ENCODE measurements at regions not wholly inside any gene's neighbourhood (a gene's known extent, or its start where the extent isn't known, plus 50 kb on each side); places are given as distances from the start of the nearest gene placed in this dataset.

DNA sequence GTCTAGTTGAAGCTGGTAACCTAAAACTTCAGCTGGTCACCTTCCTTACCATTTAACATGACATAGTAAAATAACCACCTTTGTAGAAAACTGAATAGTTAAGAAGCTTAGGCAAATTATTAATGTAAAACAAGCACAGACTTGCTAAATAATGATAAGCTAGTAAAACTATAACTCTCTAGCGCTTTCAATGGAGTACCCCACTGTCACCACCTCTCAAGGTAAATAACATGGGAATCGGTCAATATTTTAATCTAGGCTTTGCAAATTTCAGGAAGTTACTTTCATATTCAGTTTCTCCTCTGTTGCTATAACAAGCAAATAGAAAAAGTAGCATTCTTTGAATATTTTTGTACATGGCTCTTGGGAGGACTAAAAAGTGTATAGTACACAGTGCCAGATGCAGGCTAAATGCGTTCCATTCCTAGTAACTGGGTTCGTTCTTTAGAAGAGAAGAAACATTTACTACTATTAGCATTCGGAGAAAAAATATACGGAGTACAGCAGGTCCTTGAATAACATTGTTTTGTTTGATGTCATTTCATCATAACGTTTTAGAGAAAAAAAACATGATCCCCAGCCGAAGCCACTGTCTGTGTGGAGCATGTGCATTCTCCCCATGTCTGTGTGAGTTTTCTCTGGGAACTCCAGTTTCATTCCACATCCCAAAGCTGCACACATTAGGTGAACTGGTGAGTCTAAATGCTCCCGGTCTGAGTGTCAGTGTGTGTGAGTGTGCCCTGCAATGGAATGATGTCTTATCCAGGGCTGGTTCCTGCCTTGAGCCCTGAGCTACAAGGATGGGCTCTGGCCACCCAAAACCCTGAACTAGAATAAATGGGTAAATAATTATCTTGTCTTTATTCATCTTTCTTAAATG, 52.5 kb downstream of the EPRS1 start:
- POLR2A ChIA-PET (ENCODE audit: unreplicated experiment), result interaction anchor here (0.6 kb wide), 1 partner anchor 38 kb away, joined by 3 read pairs; no protein-coding TSS in a partner anchor
- H3K36me3 ChIP-seq (ENCODE audit: low read depth), result peaks cover 28% of the 10 kb centered on the region

GRCh38 chr1:219991919-219992318, 54.4 kb downstream of the EPRS1 start:
- H3K4me2 ChIP-seq, result no peak overlapping the region
- intact Hi-C loops (cut with micrococcal nuclease; ENCODE audit: unreplicated experiment), result loop anchor here (1.0 kb wide), 1 partner anchor 784 kb away; no protein-coding TSS in a partner anchor
- no TSS peak for BruUV-seq (replicated peaks)
- no peak overlapping the region for H3K4me3 ChIP-seq
- no peaks in the 10 kb centered on the region for H3K4me1 ChIP-seq (replicated peaks; ENCODE audit: insufficient read depth)
- no peaks in the 10 kb centered on the region for H3K9me3 ChIP-seq (ENCODE audit: insufficient read depth, low read depth)
- H3K27me3 ChIP-seq (ENCODE audit: insufficient read depth, low read depth), result no peaks in the 10 kb centered on the region
- H3K9me2 ChIP-seq (ENCODE audit: insufficient read depth), result no peaks in the 10 kb centered on the region
- ChIA-PET POLR2A (ENCODE audit: unreplicated experiment) (interaction anchor here (0.6 kb wide), 1 partner anchor 131 kb away, joined by 5 read pairs; no protein-coding TSS in a partner anchor), CTCF (no interaction called here)
- peaks cover 32% of the 10 kb centered on the region for H3K36me3 ChIP-seq (ENCODE audit: low read depth)
- peaks cover 26% of the 10 kb centered on the region; the same call in 1 of the 2 replicates for H4K20me1 ChIP-seq (ENCODE audit: insufficient read depth)
- no peak overlapping the region for H3K27ac ChIP-seq
- no peak overlapping the region for H2AFZ ChIP-seq
- TF ChIP-seq EZH2 (IDR thresholded peaks at IDR 0.05; ENCODE audit: low read depth) (no peak), CTCF (conservative IDR thresholded peaks at IDR 0.05) (no peak)
- H3F3A ChIP-seq (ENCODE audit: insufficient read depth, low read depth), result peaks cover 13% of the 10 kb centered on the region
- DNase-seq, result no peak
- H3K79me2 ChIP-seq (ENCODE audit: low read depth), result no peaks in the 10 kb centered on the region

More for the DNA sequence above, 52.5 kb downstream of the EPRS1 start:
- Histone ChIP-seq H4K20me1 (ENCODE audit: insufficient read depth) (peaks cover 23% of the 10 kb centered on the region; the same call in 1 of the 2 replicates), H3K79me2 (ENCODE audit: low read depth) (no peaks in the 10 kb centered on the region), H3K27me3 (ENCODE audit: insufficient read depth, low read depth) (no peaks in the 10 kb centered on the region), H2AFZ (no peak overlapping the region), H3K4me1 (replicated peaks; ENCODE audit: insufficient read depth) (no peaks in the 10 kb centered on the region), H3K9me2 (ENCODE audit: insufficient read depth) (no peaks in the 10 kb centered on the region), H3K4me3 (no peak overlapping the region), H3F3A (ENCODE audit: insufficient read depth, low read depth) (peaks cover 13% of the 10 kb centered on the region), H3K4me2 (no peak overlapping the region), H3K27ac (no peak overlapping the region), H3K9me3 (ENCODE audit: insufficient read depth, low read depth) (no peaks in the 10 kb centered on the region)
- TF ChIP-seq EZH2 (IDR thresholded peaks at IDR 0.05; ENCODE audit: low read depth) (no peak), CTCF (conservative IDR thresholded peaks at IDR 0.05) (no peak)
- CTCF ChIA-PET, result no interaction called here
- intact Hi-C loops (cut with micrococcal nuclease; ENCODE audit: unreplicated experiment), result no loop called here
- no TSS peak for BruUV-seq (replicated peaks)
- DNase-seq, result no peak

- no peaks in the 10 kb centered on the region for H3K9me3 ChIP-seq (ENCODE audit: insufficient read depth, low read depth)
- POLR2A ChIA-PET (ENCODE audit: unreplicated experiment), result interaction anchor here (0.6 kb wide), 1 partner anchor 131 kb away, joined by 5 read pairs; no protein-coding TSS in a partner anchor
- DNase-seq, result no peak
- peaks cover 26% of the 10 kb centered on the region; the same call in 1 of the 2 replicates for H4K20me1 ChIP-seq (ENCODE audit: insufficient read depth)
- peaks cover 31% of the 10 kb centered on the region for H3K36me3 ChIP-seq (ENCODE audit: low read depth)
- H3K9me2 ChIP-seq (ENCODE audit: insufficient read depth), result no peaks in the 10 kb centered on the region
- TF ChIP-seq CTCF (conservative IDR thresholded peaks at IDR 0.05), result no peak
- no peak for TF ChIP-seq EZH2 (IDR thresholded peaks at IDR 0.05; ENCODE audit: low read depth)
- no peak overlapping the region for H2AFZ ChIP-seq
- no peak overlapping the region for H3K27ac ChIP-seq
- H3F3A ChIP-seq (ENCODE audit: insufficient read depth, low read depth), result peaks cover 13% of the 10 kb centered on the region
- CTCF ChIA-PET, result no interaction called here
- H3K27me3 ChIP-seq (ENCODE audit: insufficient read depth, low read depth), result no peaks in the 10 kb centered on the region
- no peak overlapping the region for H3K4me2 ChIP-seq
- no peaks in the 10 kb centered on the region for H3K4me1 ChIP-seq (replicated peaks; ENCODE audit: insufficient read depth)
- H3K4me3 ChIP-seq, result no peak overlapping the region
- no TSS peak for BruUV-seq (replicated peaks)
- H3K79me2 ChIP-seq (ENCODE audit: low read depth), result no peaks in the 10 kb centered on the region
- intact Hi-C loops (cut with micrococcal nuclease; ENCODE audit: unreplicated experiment), result loop anchor here (1.0 kb wide), 1 partner anchor 785 kb away; no protein-coding TSS in a partner anchor
These were observed 54.8 kb downstream of the EPRS1 start for GRCh38 chr1:219991511-219991810.
